Loucy (cell line): ENCODE measurements at regions not wholly inside any gene's neighbourhood (a gene's known extent, or its start where the extent isn't known, plus 50 kb on each side); places are given as distances from the start of the nearest gene placed in this dataset.

ENCODE experiments used
- EZH2phosphoT487 ChIP-seq: fragments of 200-600 bp; IDR thresholded peaks from 2 replicates; pipeline ENCODE4 v1.6.1; 2018; ENCODE audit warnings: antibody characterized with exemption, mild to moderate bottlenecking, moderate library complexity, borderline replicate concordance
- TF ChIP-seq, protein P1 (sequence below): fragments of 200-600 bp; sonication (generic); conservative IDR thresholded peaks from 2 replicates; pipeline ENCODE4 v1.5.1; 2014; ENCODE audit warnings: mild to moderate bottlenecking, antibody characterized with exemption, low read length

DNA sequence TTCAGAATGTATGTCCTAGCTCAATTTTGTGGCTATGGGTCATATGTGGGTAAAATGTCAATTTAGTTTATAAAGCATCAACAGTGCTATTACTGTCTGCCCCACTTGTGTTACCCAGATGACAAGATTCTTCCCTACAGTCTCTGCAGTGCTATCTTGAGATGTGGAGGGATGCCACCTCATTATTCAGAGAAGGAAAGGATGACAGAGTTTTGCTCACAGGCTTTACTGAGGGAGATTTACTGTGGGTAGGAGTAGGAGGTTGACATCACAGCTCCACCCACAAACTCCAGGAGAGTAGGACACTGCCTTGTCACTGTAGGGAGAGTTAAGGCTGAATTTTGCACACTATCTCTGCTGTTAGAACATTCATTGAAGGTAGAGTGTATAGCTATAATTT is 359.3 kb downstream of the HTR1A start:
- TF ChIP-seq, protein P1, sequence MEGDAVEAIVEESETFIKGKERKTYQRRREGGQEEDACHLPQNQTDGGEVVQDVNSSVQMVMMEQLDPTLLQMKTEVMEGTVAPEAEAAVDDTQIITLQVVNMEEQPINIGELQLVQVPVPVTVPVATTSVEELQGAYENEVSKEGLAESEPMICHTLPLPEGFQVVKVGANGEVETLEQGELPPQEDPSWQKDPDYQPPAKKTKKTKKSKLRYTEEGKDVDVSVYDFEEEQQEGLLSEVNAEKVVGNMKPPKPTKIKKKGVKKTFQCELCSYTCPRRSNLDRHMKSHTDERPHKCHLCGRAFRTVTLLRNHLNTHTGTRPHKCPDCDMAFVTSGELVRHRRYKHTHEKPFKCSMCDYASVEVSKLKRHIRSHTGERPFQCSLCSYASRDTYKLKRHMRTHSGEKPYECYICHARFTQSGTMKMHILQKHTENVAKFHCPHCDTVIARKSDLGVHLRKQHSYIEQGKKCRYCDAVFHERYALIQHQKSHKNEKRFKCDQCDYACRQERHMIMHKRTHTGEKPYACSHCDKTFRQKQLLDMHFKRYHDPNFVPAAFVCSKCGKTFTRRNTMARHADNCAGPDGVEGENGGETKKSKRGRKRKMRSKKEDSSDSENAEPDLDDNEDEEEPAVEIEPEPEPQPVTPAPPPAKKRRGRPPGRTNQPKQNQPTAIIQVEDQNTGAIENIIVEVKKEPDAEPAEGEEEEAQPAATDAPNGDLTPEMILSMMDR, result no peak
- no peak for TF ChIP-seq EZH2phosphoT487
